NCI-H2196 (cell line): ENCODE measurements at regions not wholly inside any gene's neighbourhood (a gene's known extent, or its start where the extent isn't known, plus 50 kb on each side); places are given as distances from the start of the nearest gene placed in this dataset.

Experiments
- DNase-seq: peaks from one replicate; lab custom pipeline; 2025; ENCODE audit not compliant: unreplicated experiment; lab: John Stamatoyannopoulos, UW

GRCh38 chr10:130956251-130956650 is 355.3 kb downstream of the TCERG1L start:
- no peak for DNase-seq

- DNase-seq = no peak
These were observed 354.1 kb downstream of the TCERG1L start for GRCh38 chr10:130957423-130957822.

GRCh38 chr10:130958003-130958402 is 353.5 kb downstream of the TCERG1L start:
- no peak for DNase-seq

GRCh38 chr10:130958981-130959751 is 352.4 kb downstream of the TCERG1L start:
- DNase-seq = no peak

- DNase-seq = no peak
These were observed 351.7 kb downstream of the TCERG1L start for GRCh38 chr10:130959752-130960195.

- DNase-seq = no peak
These were observed 351.0 kb downstream of the TCERG1L start for GRCh38 chr10:130960531-130960930.

GRCh38 chr10:130961506-130962239 is 349.8 kb downstream of the TCERG1L start:
- DNase-seq = no peak

- DNase-seq = no peak
These were observed 349.1 kb downstream of the TCERG1L start for GRCh38 chr10:130962240-130963051.

GRCh38 chr10:130963052-130963393 is 348.5 kb downstream of the TCERG1L start:
- no peak for DNase-seq

GRCh38 chr10:130963786-130964522 is 347.6 kb downstream of the TCERG1L start:
- DNase-seq = no peak

GRCh38 chr10:130964771-130965170 is 346.8 kb downstream of the TCERG1L start:
- DNase-seq = no peak

- DNase-seq = no peak
These were observed 344.4 kb downstream of the TCERG1L start for GRCh38 chr10:130967161-130967560.

- DNase-seq = no peak
These were observed 343.7 kb downstream of the TCERG1L start for GRCh38 chr10:130967784-130968183.

GRCh38 chr10:130968511-130968910 is 343.0 kb downstream of the TCERG1L start:
- no peak for DNase-seq

- no peak for DNase-seq
These were observed 342.6 kb downstream of the TCERG1L start for GRCh38 chr10:130968964-130969363.

- no peak for DNase-seq
These were observed 341.8 kb downstream of the TCERG1L start for GRCh38 chr10:130969700-130970099.

- no peak for DNase-seq
These were observed 341.0 kb downstream of the TCERG1L start for GRCh38 chr10:130970341-130971122.

- no peak for DNase-seq
These were observed 340.4 kb downstream of the TCERG1L start for GRCh38 chr10:130971123-130971435.

- no peak for DNase-seq
These were observed 338.2 kb downstream of the TCERG1L start for GRCh38 chr10:130973127-130973839.

GRCh38 chr10:130974166-130974565 is 337.4 kb downstream of the TCERG1L start:
- no peak for DNase-seq
